HG03045 (cell line): ENCODE measurements at regions not wholly inside any gene's neighbourhood (a gene's known extent, or its start where the extent isn't known, plus 50 kb on each side); places are given as distances from the start of the nearest gene placed in this dataset.

Experiments
- ATAC-seq: cut with Tn5 transposase; IDR thresholded peaks from one replicate; pipeline ENCODE4 v1.9.1; 2021; ENCODE audit warnings: mild to moderate bottlenecking, moderate library complexity; ENCODE audit not compliant: unreplicated experiment

DNA sequence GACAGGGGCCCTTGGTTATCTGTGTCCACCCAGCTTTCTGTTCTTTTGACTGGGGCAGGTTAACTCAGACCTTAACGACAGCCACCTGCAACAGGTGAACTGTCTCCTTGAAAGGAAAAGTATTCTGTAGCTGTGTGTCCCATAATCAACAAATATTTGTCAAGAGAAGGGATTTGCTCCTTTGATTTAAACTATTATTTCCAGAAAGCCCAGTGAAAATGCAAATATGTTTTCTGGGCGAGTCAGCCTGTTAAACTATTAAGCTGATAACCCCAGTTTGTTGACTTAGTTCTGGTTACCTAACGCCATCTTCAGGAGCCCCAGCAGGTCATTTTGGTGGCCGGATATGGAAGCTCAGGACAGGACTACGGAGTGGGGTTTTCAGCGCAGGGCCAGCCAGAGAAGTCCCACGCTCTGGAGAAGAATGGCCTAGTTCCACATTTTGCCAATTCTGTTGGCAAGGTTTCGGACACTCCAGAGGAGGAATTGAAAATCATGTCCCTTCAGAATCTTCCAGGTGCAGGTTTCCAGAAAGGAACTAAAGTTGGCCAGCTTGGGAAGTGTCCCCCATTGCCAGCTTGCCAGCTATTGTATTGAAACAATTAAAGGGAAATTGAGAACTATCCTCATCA, 54.5 kb downstream of the ADRA2A start:
- no peak for ATAC-seq

DNA sequence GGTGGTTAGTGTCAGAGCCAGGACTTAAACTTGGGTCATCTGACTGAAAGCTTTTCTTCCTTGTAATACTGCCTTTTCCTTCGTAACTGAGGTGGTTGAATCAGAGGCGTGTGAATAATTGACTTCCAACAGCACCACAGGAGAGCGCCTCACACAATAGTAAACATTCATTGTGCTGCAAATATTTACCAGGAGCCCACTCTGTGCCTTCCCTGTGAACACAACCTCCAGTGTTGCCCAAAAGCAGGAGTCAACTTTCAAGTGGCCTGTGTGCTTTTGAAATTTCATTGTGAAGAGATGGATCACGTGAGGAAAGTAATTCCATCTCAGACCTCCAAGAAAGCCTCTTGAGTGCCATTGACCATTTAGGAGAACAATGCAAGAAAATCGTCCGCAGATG, 60.2 kb downstream of the ADRA2A start:
- no peak for ATAC-seq

DNA sequence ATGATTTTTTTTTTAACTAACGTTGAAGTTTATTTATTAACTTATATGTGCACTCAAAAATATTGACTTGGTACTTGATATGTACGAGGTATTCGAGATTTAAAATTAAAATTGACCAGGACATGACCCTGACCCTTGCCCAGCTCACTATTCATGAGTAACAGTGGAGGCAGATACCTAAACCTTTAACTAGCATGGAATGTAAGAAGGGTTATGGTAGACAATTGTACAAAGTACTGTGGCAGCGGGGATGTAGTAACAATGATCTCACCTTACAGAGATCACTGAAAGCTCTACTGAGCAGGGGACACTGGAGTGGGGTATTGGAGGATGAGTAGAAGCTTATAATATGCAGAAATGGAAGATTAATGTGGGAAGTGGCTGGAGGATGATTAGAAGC, 60.8 kb downstream of the ADRA2A start:
- no peak for ATAC-seq

DNA sequence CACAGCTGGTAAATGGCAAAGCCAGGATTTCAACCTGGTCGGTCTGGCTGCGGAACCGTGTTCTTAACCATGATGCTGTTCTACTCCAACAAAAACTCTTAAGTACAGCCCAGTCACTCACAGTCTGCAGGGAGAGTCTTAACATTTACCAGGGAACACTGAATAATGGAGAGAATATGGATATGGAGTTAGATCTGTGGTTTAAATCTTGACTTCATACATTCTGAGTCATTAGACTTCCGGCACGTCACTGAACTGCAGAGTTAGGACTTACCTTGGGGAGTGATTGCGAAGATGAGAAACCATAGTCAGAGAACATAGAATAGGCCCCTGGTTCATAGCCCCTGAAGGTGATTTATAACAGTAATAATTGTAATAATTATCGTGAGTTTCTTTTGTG, 61.7 kb downstream of the ADRA2A start:
- ATAC-seq = no peak

DNA sequence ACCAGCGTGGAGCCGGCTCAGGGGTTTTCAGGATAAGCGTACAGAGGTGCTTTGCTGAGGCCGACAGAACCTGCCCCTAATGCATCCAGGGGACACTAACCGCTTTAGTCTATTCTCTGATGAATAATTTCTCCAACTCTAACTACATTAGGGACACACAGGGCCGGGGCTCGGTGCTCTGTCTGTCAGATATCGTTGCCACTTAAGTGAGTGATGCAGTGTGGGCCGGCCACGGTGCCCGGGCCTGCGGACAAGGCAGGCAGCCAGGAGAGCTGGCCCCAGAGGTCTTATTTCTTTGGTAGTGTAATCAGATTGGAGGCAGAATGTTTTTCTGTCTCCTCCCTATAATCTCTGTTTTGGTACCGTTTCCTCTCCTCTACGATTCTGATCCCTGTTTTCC, 62.7 kb downstream of the ADRA2A start:
- ATAC-seq = no peak

DNA sequence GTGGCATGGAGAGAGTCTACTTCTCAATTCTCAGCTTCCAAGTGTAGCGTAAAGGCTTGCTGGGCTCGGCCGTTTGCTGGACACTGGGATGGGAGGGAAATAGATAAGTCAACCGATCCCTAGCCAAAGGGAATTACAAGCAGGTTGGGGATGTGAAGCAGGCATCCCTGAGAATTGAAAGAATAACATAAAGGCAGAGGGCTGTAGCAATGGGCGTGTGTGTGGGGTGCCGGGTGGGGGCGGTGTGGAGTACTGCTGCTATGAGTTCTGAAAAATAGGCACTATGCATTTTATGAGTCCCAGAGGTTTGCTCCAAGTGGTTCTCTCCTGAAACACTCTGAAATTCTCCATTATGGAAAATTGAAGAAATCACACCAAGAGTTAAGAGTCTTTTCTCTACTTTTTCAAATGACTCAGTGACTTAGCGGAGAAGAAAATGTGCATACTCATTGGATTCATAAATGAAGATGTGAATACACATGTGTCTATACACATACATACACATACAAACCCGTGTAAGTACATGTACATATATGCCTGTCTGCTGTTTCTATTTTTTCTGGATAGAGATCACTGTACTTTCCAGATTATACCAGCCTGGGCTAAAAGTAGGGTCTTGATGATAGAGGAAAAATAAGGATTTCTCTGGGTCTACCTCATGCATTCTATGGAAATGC, 65.4 kb downstream of the ADRA2A start:
- ATAC-seq = no peak

DNA sequence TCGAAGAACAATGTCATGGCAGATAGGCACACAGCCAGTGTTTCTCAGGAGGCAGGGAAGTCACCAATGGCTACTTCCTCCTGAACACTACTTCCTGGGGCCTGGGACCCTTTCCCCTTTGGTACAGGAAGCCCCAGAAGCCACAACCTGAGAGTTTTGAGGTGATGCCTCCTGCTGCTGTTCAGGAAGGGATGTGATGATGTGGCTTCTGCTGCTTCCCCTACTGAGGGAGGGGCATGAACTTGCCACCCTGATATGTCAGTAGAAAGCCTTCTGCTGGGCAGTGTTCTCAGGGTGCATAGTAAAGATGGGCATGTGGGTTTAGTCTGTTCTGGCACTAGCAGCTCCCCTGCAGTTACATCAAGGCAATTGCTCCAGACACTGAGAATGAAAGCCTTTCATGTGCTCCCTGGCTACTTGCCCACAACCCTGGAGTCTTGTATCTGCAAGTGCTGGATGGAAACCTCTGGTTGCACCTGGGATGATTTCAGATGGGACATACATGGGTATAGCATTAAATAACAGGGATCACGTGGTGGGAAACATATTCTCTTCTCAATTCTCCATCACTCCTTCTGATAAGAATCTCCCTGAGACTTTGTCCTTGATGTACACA, 69.3 kb downstream of the ADRA2A start:
- no peak for ATAC-seq

DNA sequence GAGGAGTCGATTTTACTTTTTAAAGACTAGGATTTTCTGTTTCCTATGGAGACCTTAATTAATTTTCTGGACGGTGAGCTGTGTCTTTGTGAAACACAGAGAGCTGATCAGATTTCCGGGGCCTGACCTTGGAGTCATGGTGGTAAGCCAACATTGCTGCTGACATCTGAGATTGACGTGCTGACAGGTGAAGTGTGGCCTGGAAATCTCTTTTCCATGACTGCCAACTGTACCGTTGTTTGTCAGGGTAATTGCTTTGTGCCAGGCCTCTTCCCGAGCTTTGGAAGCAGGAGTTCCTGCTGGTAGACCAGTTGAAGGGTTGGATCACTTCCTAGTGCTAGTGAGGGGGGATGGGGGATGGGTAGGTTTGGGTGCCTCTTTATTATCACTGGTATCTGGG, 71.2 kb downstream of the ADRA2A start:
- ATAC-seq = no peak

DNA sequence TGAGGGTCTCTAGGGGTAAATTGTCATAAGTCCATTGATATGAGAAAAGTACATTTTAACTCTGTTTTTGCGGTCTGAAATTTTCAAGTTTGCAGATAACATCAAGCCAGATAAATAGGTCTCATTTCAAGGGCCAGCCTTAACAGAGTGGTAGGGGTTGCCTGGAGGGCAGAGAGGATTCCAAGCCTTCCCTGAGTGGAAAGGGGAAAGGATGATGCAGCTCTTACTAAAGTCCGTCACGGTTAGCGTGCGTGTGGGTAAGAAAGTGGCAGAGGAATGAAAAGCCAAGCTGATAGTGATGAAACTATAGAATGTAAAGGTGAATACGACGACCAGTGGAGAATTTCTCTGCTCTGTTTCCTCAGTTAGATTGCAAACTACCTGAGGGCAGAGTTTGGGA, 71.6 kb downstream of the ADRA2A start:
- no peak for ATAC-seq

DNA sequence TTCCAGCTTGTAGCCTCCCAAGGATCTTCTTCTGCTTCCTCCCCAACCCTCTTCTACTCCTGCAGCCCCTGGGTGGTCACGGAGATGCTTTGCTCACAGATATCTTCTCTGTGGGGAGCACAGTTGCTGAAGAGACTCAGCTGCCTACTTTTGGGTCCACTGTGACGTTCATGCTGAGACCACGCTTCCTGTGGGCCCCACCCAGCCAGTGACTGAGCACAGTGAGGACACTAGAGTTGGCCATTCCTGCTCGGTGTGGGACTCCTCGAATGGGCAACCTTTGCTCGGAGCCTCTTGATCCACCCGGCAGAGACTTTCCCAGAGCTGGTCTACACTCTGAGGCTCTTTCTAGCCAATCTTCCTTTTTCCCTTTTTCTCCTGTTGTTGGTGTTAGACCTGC, 73.9 kb downstream of the ADRA2A start:
- no peak for ATAC-seq

DNA sequence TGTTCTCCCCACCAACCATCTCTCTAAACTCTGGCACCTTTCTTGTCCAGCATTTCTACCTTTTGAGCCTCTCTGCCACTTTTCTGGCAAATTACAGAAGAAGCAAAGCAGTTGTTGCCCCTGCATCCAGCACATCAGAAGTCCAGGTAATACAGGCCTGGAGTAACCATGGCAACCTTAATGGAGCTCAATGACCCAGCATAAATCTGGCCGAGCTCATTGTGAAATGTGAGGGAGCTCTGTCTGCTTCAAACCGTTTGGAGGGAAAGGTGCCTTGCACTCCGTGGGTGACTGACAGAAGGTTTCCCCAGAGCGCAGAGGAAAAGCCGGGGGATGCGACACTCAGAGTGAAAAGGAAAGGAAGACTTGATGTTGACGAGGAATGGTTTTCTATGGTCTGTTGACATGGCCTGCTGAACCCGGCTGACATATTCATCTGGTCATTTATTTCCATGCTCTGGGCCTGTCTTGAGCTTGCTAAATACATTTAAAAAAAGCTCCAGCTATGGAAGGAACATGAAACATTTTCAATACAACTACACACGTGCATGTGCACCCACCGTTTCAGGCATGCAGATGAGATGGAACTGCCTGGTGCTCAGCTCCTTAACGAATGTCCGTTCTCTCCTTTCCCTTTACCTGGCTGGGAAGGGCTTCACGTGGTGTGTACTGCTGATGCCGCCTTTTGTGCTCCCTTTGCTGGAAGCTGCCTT, 74.9 kb downstream of the ADRA2A start:
- no peak for ATAC-seq

DNA sequence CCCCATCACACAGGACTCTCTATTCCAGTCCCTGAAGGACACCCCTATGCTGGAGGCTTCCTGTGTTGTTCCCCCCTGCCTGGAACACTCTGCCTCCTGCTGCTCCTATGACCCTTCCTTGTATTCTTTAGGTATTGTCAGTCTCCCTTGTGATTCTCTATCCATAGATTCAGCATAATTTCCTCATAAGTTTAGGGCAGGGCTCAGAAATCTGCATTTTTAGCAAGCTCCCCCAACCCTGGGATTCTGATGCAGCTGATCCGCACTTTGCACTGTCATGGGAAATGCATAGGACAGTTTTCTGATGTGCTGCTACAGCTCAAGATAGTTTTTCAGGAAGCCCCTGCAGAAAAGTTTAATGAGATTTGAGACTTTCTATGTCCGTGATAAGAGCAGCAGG, 79.9 kb downstream of the ADRA2A start:
- ATAC-seq = no peak

DNA sequence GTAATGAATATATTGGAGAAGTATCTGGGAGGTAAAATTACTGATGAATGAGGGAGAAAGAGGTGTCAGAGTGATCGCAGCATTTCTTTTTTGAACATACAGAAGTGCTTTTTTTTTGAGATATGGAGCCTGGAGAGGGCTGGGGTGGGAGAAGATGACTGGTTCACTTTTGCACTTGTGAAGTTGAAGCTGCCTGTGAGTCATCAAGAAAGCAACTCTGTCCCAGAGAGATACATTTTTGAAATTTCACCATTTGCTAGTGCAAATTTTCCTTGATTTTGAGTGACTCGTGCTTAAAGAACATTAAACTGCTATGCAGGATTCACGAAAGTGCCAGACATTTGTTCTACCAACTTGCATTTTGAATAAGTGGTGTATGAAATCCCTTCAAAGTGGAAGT, 81.8 kb downstream of the ADRA2A start:
- no peak for ATAC-seq

DNA sequence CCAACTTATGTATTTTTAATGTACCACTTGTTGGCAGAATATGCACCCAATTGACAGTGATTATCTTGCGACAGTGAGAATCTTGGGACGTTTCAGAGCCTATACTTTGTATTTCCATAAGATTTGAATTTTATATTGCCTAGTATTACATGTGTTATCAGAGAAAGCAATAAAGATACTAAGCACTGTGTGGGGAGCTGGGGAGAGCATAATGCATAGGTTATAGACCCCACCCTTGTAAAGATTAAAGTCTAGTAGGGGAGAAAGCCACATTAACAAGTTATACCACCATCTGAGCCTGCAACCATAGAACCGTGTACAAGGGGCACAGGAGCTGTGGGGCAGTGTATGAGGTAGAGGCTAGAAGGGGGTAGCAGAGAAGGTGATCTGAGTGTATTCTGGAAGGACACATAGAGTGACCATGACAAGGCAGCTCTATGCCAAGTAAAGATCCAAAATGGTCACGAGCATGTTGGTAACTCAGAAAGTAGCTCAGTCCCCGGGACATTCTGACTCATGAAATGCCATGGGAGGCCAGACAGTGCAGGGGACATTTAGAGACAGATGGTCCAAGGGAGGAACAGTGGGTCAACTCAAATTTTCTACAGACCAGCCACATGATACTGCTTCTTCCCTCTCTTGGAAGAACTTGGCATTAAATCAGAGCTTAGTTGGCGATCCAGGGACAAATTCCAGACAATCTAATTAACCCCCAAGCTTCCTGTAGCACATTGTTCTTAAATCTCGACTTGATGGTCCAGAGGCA, 84.5 kb downstream of the ADRA2A start:
- ATAC-seq = no peak

DNA sequence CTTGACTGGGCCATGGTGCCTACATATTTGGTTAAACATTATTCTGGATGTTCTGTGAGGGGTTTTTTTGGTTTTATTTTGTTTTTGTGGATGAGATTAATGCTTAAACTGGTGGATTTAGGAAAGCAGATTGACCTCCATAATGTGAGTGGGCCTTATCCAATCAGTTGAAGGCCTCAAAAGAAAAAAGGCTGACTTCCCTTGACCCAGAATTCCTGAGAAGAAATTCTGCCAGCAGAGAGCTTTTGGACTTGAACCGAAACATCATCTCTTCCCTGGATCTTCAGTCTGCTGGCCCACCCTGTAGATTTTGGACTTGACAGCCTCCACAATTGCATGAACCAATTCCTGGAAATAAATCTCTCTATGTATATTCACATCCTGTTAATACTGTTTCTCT, 94.4 kb downstream of the ADRA2A start:
- ATAC-seq = no peak

DNA sequence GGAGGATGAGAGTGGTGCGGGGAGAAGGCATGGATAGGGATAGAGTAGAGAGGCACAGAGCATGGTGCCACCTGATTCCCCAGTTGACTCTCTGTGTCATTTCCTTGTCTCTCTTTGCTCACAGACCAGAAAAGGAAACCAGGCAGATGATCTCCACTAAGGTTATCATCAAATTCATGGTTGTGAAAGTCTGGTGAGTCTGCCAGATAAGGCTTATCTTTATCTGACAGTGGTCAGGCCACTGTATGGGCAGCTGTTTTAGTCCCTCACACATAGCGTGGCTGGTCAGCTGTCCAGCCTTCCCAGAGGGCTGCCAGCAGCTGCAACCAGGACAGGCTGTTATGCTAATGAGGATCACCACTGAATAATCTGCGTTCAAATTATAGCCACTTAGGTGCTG, 99.0 kb downstream of the ADRA2A start:
- ATAC-seq = no peak

DNA sequence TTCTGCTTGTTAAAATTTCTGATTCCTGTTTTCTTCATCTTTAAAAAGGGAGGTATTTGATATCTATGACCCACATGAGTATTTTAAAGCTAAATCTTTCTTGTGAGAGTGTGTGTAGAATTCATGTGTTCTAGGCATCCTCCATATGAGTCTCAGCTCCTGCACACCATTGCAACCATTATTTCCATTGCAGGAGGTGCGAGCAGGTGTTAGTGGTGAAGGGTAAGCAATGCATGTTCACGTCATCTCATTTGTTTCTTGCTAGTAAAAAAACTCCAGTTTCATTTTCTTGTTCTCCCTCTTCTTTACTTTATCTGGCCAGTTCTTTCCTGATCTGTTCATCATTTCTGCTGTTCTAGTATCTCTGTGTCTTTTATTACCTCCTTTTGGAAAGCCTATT, 100.5 kb downstream of the ADRA2A start:
- no peak for ATAC-seq

DNA sequence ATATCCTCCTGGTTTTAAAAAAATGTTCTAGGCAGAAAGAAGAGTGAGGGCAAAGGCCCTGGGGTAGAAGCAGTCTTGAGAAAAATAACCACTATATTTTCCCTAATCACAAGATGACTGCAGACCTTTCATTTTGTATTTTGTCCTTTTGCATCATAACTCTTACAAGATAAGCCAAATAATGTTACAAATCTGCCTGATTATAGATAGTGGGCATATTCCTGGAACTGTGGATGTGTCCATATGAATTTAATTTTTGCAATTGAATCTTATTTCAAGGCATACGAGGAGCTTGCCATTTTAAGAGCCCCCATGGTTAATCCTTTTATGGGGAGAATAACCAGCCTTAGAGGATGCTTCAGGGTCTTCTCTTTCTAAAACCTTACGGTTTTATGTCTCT, 102.7 kb downstream of the ADRA2A start:
- ATAC-seq = no peak

DNA sequence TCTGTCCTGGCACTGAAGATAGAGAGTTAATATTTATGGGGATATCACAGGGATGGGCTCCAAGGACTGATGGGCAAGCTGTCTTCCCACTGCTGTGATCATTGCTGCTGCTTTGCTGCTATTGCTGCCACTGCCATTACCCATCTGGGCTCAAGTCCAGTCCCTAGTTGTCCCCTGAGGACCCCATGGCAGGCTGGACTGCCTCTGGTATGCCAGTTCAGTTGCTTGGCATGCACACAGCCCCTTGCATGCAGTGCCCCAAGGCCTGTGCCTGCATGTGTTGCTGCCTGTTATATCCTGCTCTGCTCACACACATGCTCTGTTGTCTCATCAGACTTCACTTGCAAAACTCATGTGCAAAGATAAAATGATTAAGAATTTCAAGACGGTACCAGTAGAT, 109.5 kb downstream of the ADRA2A start:
- no peak for ATAC-seq

DNA sequence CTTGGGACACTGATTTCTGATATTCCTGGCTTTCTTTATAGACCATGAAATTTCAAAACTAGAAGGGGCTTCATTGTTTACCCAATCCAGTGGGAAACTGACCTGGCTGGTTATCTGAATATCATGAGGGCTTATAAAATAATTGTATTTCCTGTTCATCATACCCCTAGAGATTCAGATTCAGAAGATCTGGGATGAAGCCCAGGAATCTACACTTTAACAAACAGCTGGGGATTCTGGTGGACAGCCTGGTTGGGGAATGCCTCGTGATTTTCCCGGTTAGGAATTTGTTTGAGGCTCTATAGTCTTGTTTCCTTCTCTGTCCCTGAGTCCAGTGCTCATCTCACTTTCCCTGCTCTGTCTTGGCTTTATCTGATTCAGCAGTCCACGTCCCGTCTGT, 110.3 kb downstream of the ADRA2A start:
- ATAC-seq = no peak

DNA sequence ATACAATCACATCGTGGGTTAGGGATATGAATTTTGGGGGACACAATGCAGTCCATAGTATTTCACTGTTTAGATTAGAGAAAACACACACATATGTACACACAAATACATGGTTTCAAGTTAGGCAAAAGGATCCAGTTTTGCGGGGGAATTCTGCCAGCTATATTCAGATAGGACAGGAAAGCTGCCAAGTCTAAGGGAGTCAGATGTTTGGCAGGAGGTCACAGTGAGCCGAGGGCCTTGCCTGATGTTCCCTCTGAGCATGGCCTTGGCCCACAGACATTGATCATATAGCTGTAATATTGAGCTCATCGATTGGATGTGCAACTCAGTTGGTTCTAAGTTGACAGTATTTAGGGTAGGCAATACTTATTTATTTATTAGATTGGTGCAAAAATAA, 122.8 kb downstream of the ADRA2A start:
- ATAC-seq = no peak
